ENCODE measurements at regions not wholly inside any gene's neighbourhood (a gene's known extent, or its start where the extent isn't known, plus 50 kb on each side); places are given as distances from the start of the nearest gene placed in this dataset.
"Not testable (repeated sequence)": the region's sequence is repeated elsewhere in the genome, so short reads cannot be mapped to it uniquely, and the experiment has no call there.

- Histone ChIP-seq H3K36me3 (no peaks in the 10 kb centered on the region), H3K4me1 (no peaks in the 10 kb centered on the region), H3K9me3 (no peaks in the 10 kb centered on the region), H3K27me3 (no peaks in the 10 kb centered on the region), H3K27ac (no peak overlapping the region), H3K4me3 (no peak overlapping the region)
- TF ChIP-seq CTCF (IDR thresholded peaks at IDR 0.05) (no peak), POLR2A (IDR thresholded peaks at IDR 0.05) (no peak)
- DNase-seq: no peak
These were observed 199.2 kb downstream of the MN1 start for GRCh38 chr22:27602390-27602789.

GRCh38 chr22:27603111-27603799 lies 198.3 kb downstream of the MN1 start:
- Histone ChIP-seq H3K4me3 (no peak overlapping the region), H3K36me3 (no peaks in the 10 kb centered on the region), H3K9me3 (no peaks in the 10 kb centered on the region), H3K4me1 (no peaks in the 10 kb centered on the region), H3K27ac (no peak overlapping the region), H3K27me3 (no peaks in the 10 kb centered on the region)
- TF ChIP-seq POLR2A (IDR thresholded peaks at IDR 0.05) (no peak), CTCF (IDR thresholded peaks at IDR 0.05) (no peak)
- no peak for DNase-seq

- H3K36me3 ChIP-seq: no peaks in the 10 kb centered on the region
- H3K27ac ChIP-seq: no peak overlapping the region
- no peaks in the 10 kb centered on the region for H3K27me3 ChIP-seq
- H3K9me3 ChIP-seq: no peaks in the 10 kb centered on the region
- H3K4me3 ChIP-seq: no peak overlapping the region
- TF ChIP-seq POLR2A (IDR thresholded peaks at IDR 0.05) (no peak), CTCF (IDR thresholded peaks at IDR 0.05) (no peak)
- no peaks in the 10 kb centered on the region for H3K4me1 ChIP-seq
- DNase-seq: no peak
These were observed 197.8 kb downstream of the MN1 start for GRCh38 chr22:27603800-27604144.

- H3K27me3 ChIP-seq: no peaks in the 10 kb centered on the region
- no peak for DNase-seq
- no peak overlapping the region for H3K4me3 ChIP-seq
- H3K9me3 ChIP-seq: no peaks in the 10 kb centered on the region
- no peak overlapping the region for H3K27ac ChIP-seq
- no peaks in the 10 kb centered on the region for H3K36me3 ChIP-seq
- H3K4me1 ChIP-seq: no peaks in the 10 kb centered on the region
- no peak for TF ChIP-seq POLR2A (IDR thresholded peaks at IDR 0.05)
- no peak for TF ChIP-seq CTCF (IDR thresholded peaks at IDR 0.05)
These were observed 196.2 kb downstream of the MN1 start for GRCh38 chr22:27605390-27605789.

- not testable (repeated sequence) for DNase-seq, H3K4me1 ChIP-seq, H3K27ac ChIP-seq, H3K9me3 ChIP-seq, H3K27me3 ChIP-seq, H3K4me3 ChIP-seq, H3K36me3 ChIP-seq
These were observed 193.8 kb downstream of the MN1 start for GRCh38 chr22:27607750-27608149.

GRCh38 chr22:27609451-27609888 lies 192.1 kb downstream of the MN1 start:
- no peaks in the 10 kb centered on the region for H3K36me3 ChIP-seq
- TF ChIP-seq POLR2A (IDR thresholded peaks at IDR 0.05) (no peak), CTCF (IDR thresholded peaks at IDR 0.05) (no peak)
- H3K4me3 ChIP-seq: no peak overlapping the region
- H3K9me3 ChIP-seq: no peaks in the 10 kb centered on the region
- H3K4me1 ChIP-seq: no peaks in the 10 kb centered on the region
- no peak for DNase-seq
- peaks cover 0 to 5% of the 10 kb centered on the region in 2 donors for H3K27me3 ChIP-seq
- H3K27ac ChIP-seq: no peak overlapping the region

GRCh38 chr22:27610164-27610563 lies 191.4 kb downstream of the MN1 start:
- not testable (repeated sequence) for DNase-seq, H3K36me3 ChIP-seq, H3K9me3 ChIP-seq, H3K4me3 ChIP-seq, H3K4me1 ChIP-seq, H3K27me3 ChIP-seq, H3K27ac ChIP-seq

All from Peyer's patch (tissue), 4 donors.